Epithelial cell of proximal tubule (primary cell): ENCODE measurements at regions not wholly inside any gene's neighbourhood (a gene's known extent, or its start where the extent isn't known, plus 50 kb on each side); places are given as distances from the start of the nearest gene placed in this dataset.

Source experiments
- DNase-seq: peaks from one replicate; pipeline ENCODE4 v3.0.0-alpha.2; 2011; ENCODE audit warnings: low read depth
- H3K4me3 ChIP-seq: 2 replicates; pipeline ENCODE4 v1.5.1; 2011; ENCODE audit warnings: low read depth, mild to moderate bottlenecking, low read length
- TF ChIP-seq, protein P1 (sequence below): conservative IDR thresholded peaks from 2 replicates; pipeline ENCODE4 v1.5.1; 2012; ENCODE audit warnings: low read depth, mild to moderate bottlenecking, low read length

DNA sequence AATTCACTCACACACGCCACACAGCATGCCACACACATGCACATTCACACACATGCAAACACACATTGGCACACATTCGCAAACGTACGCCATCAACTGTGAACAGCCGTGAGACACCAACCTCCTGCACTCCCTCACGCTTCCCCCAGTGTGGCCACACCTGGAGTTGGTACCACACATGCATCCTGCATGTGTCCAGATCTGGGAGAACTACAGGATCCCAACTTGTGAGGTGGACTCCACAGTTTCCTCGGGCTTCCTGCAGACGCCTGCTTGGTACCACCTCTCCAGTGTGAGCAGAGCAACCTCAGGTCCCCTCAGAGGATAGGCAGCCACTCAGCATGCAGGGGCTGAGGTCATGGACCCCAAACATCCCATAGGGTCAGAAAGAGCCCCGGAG, 239.0 kb downstream of the EIPR1 start:
- DNase-seq = no peak
- no peak overlapping the region for H3K4me3 ChIP-seq
- TF ChIP-seq, protein P1, sequence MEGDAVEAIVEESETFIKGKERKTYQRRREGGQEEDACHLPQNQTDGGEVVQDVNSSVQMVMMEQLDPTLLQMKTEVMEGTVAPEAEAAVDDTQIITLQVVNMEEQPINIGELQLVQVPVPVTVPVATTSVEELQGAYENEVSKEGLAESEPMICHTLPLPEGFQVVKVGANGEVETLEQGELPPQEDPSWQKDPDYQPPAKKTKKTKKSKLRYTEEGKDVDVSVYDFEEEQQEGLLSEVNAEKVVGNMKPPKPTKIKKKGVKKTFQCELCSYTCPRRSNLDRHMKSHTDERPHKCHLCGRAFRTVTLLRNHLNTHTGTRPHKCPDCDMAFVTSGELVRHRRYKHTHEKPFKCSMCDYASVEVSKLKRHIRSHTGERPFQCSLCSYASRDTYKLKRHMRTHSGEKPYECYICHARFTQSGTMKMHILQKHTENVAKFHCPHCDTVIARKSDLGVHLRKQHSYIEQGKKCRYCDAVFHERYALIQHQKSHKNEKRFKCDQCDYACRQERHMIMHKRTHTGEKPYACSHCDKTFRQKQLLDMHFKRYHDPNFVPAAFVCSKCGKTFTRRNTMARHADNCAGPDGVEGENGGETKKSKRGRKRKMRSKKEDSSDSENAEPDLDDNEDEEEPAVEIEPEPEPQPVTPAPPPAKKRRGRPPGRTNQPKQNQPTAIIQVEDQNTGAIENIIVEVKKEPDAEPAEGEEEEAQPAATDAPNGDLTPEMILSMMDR = no peak

DNA sequence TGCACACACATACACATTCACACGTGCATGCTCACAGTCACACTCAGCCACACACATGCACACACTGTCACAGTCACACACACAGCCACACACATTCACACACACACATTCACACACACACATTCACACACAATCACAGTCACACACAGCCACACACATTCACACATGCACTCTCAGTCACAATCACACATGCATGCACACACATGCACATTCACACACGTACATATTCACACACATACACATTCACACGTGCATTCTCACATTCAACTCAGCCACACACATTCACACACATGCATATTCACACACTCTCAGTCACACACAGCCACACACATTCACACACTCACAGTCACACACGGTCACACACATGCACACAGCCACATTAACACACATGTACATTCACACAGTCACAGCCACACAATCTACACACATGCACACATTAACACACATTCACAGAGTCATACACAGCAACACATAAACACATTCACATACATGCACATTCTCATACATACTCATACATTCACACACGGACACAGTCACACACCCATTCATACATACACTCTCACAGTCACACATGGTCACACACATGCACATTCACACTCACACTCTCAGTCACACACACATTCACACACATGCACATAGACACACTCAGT, 239.8 kb downstream of the EIPR1 start:
- no peak for DNase-seq
- TF ChIP-seq, protein P1 = no peak
- no peak overlapping the region for H3K4me3 ChIP-seq

GRCh38 chr2:3135676-3136075, 241.9 kb downstream of the EIPR1 start:
- no peak overlapping the region for H3K4me3 ChIP-seq
- TF ChIP-seq, protein P1 = no peak

GRCh38 chr2:3134026-3134571, 243.5 kb downstream of the EIPR1 start:
- DNase-seq = no peak
- no peak overlapping the region for H3K4me3 ChIP-seq
- TF ChIP-seq, protein P1 = no peak

More at GRCh38 chr2:3135676-3136075, 241.9 kb downstream of the EIPR1 start:
- no peak for DNase-seq

- DNase-seq = no peak
- TF ChIP-seq, protein P1 = no peak
- H3K4me3 ChIP-seq = no peak overlapping the region
Measured at GRCh38 chr2:3132966-3133365, 244.7 kb downstream of the EIPR1 start.

DNA sequence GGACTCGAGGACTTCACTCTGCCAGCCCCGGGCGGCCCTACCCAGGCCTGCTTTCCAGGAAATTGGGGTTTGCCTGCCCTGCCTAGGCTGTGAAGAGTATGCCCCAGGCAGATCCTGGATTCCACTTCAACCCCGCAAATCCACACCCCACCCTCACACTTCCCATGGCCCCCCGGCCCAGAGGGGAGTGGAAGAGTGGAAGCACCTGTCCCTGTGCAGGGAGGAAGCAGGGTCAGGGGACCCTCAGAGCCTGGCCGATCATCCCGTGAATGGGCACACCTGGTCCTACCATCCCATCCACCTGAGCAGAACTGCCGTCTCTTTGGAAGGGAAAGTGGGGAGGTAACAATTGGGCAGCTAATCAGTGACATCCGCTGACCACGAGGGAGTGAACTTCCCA, 245.2 kb downstream of the EIPR1 start:
- no peak for DNase-seq
- TF ChIP-seq, protein P1 = no peak

More for the DNA sequence above, 245.2 kb downstream of the EIPR1 start:
- no peak overlapping the region for H3K4me3 ChIP-seq
